Smooth muscle cell of the brain vasculature (primary cell): ENCODE measurements at regions not wholly inside any gene's neighbourhood (a gene's known extent, or its start where the extent isn't known, plus 50 kb on each side); places are given as distances from the start of the nearest gene placed in this dataset.

Source experiments
- DNase-seq: peaks from one replicate; pipeline ENCODE4 v3.0.0-alpha.2; 2012; ENCODE audit warnings: low read depth, low spot score

GRCh38 chr5:148950471-148950863 is 112.4 kb downstream of the SH3TC2 start:
- DNase-seq = no peak

- DNase-seq = no peak
These were observed 112.0 kb downstream of the SH3TC2 start for GRCh38 chr5:148950892-148951291.

GRCh38 chr5:148951612-148952011 is 111.2 kb downstream of the SH3TC2 start:
- DNase-seq = no peak

GRCh38 chr5:148952097-148952867 is 110.6 kb downstream of the SH3TC2 start:
- no peak for DNase-seq

GRCh38 chr5:148953711-148954110 is 109.2 kb downstream of the SH3TC2 start:
- no peak for DNase-seq
